GM18951 (cell line): ENCODE measurements at regions not wholly inside any gene's neighbourhood (a gene's known extent, or its start where the extent isn't known, plus 50 kb on each side); places are given as distances from the start of the nearest gene placed in this dataset.

Experiments
- POLR2A ChIP-seq: IDR thresholded peaks from 4 replicates; pipeline ENCODE4 v1.6.1; 2011; ENCODE audit warnings: mild to moderate bottlenecking; ENCODE audit not compliant: insufficient read length, insufficient read depth; ENCODE audit errors: extremely low read depth
- in situ Hi-C: fragments of 300-500 bp; cut with MboI; formaldehyde crosslinking; loops from one replicate; pipeline ENCODE4 v1.12.0; 2022; ENCODE audit warnings: low sequenced_read_pairs, mixed read lengths, inconsistent platforms; ENCODE audit not compliant: unreplicated experiment

- TF ChIP-seq POLR2A: no peak
- in situ Hi-C loops: no loop called here
These were observed 531.9 kb downstream of the PCDH18 start for GRCh38 chr4:137000432-137000831.

- no peak for TF ChIP-seq POLR2A
- in situ Hi-C loops: no loop called here
These were observed 540.3 kb downstream of the PCDH18 start for GRCh38 chr4:136992032-136992431.

- TF ChIP-seq POLR2A: no peak
- in situ Hi-C loops: no loop called here
These were observed 546.6 kb downstream of the PCDH18 start for GRCh38 chr4:136985683-136986082.

- no peak for TF ChIP-seq POLR2A
- in situ Hi-C loops: no loop called here
These were observed 565.2 kb downstream of the PCDH18 start for GRCh38 chr4:136967069-136967468.

DNA sequence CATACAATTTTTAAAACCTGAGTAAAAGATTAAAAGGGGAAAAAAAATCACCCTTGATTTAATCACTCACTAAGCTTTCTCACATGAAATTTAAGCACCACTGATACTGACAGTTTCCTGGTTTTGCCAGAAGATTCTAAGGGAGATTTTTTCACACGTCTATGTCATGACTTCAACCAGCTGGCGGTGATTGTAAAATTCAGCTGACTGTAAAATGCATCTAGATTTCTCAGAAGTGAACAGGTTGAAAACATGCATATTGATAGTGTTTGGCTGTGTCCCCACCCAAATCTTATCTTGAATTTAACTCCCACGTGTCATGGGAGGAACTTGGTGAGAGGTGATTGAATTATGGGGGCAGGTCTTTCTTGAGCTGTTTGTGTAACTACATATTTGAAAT lies 566.8 kb downstream of the PCDH18 start:
- in situ Hi-C loops: no loop called here
- no peak for TF ChIP-seq POLR2A

DNA sequence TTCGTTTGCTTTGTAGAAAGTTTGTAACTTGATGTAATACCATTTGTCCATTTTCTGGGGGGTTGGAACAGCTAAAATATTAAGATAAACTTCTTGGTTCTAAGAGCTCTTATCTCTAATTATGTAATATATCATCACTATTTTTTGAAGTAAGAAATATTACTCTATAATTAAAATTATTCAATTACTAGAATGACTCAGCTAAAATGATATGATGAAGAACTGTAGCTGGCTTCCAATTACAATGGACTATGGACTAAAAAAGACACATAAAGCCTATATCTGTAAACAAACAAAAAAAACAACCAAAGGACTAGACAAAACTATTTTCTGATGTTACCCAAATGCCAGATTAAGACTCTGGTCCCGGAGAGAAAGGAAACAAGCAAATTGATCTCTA lies 569.4 kb downstream of the PCDH18 start:
- TF ChIP-seq POLR2A: no peak

DNA sequence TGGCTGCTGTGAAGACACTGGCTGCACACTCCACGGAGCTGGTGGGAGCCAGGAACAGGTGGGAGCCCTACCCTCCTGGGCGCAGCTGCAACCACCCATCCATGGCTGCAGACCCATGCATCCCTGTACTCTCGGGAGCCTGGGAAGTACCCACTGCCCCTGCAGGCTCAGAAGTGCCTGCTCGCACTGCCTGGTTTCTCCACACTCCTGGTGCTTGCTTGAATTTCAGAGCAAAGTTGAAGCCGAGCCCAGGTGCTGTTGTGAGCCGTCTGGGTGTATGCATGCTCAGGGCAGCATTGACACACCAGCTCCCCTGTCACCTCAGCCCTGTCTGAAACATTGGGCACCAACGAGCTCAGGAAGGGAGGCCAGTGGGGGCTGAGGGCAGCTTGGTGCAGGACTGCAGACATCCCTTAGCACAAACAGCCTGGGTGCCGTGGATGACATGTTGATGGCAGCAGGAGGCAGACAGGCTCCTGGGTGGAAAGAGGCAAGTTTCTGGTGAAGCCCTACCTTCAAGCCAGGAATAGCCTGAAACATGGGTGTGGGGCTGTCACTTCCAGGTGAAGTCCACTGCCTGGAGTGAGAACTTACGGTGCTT lies 585.9 kb downstream of the PCDH18 start:
- no peak for TF ChIP-seq POLR2A
- in situ Hi-C loops: no loop called here

More for the DNA sequence above, 569.4 kb downstream of the PCDH18 start:
- in situ Hi-C loops: no loop called here

GRCh38 chr4:136939781-136940180 lies 592.5 kb downstream of the PCDH18 start:
- in situ Hi-C loops: no loop called here
- TF ChIP-seq POLR2A: no peak

- TF ChIP-seq POLR2A: no peak
- in situ Hi-C loops: no loop called here
These were observed 596.4 kb downstream of the PCDH18 start for GRCh38 chr4:136935871-136936270.

GRCh38 chr4:136935305-136935704 lies 597.0 kb downstream of the PCDH18 start:
- in situ Hi-C loops: no loop called here
- TF ChIP-seq POLR2A: no peak

GRCh38 chr4:136934601-136935000 lies 597.7 kb downstream of the PCDH18 start:
- TF ChIP-seq POLR2A: no peak
- in situ Hi-C loops: no loop called here

- in situ Hi-C loops: no loop called here
These were observed 600.5 kb downstream of the PCDH18 start for GRCh38 chr4:136931781-136932180.

DNA sequence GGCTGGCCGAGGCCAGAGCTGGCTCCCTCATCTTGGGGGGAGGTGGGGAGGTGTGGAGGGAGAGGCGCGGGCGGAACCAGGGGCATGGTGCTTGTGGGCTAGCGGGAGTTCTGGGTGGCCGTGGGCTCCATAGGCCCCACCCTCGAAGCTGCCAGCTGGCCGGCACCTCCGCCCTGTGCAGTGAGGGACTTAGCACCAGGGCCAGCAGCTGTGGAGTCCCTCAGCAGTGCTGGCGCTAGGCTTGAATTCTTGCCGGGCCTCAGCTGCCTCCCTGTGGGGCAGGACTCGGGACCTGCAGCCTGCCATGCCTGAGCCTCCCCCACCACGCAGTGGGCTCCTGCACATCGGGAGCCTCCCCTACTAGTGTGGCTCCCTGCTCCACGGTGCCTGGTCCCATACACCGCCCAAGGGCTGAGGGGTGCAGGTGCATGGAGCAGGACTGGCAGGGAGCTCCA lies 603.3 kb downstream of the PCDH18 start:
- no peak for TF ChIP-seq POLR2A
- in situ Hi-C loops: no loop called here

More at GRCh38 chr4:136931781-136932180, 600.5 kb downstream of the PCDH18 start:
- TF ChIP-seq POLR2A: no peak

GRCh38 chr4:136927172-136927571 lies 605.1 kb downstream of the PCDH18 start:
- in situ Hi-C loops: no loop called here
- no peak for TF ChIP-seq POLR2A

DNA sequence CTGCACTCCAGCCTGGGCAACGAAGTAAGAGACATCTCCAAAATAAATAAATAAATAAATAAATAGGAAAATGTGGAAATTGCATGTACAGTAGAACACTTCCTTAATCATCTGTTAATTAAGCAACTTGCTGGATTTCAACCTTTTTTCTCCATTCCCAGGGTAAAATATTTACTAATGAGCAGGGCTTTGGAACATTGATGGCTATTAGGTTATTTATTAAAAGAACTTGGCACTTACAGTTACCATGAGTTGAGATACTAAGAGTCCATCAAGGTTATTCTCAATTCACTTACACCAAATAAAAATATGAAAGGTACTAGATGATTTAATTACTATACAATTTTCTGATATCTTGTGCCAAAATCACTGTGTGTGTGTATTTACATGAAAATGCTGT lies 607.1 kb downstream of the PCDH18 start:
- TF ChIP-seq POLR2A: no peak

More for the DNA sequence above, 607.1 kb downstream of the PCDH18 start:
- in situ Hi-C loops: no loop called here
